C4-2B (cell line): ENCODE measurements at regions not wholly inside any gene's neighbourhood (a gene's known extent, or its start where the extent isn't known, plus 50 kb on each side); places are given as distances from the start of the nearest gene placed in this dataset.

Experiments
- H3K27ac ChIP-seq: fragments of 450-650 bp; 2 replicates; pipeline ENCODE4 v1.5.1; 2017
- CTCF ChIP-seq: fragments of 450-650 bp; conservative IDR thresholded peaks from 2 replicates; pipeline ENCODE4 v1.5.1; 2017; ENCODE audit warnings: mild to moderate bottlenecking
- ZFX ChIP-seq: fragments of 450-650 bp; IDR thresholded peaks from 2 replicates; pipeline ENCODE4 v1.6.1; 2017

- no peak overlapping the region for H3K27ac ChIP-seq
Observed at GRCh38 chr6:149202952-149203351, 114.6 kb upstream of the TAB2 start.

DNA sequence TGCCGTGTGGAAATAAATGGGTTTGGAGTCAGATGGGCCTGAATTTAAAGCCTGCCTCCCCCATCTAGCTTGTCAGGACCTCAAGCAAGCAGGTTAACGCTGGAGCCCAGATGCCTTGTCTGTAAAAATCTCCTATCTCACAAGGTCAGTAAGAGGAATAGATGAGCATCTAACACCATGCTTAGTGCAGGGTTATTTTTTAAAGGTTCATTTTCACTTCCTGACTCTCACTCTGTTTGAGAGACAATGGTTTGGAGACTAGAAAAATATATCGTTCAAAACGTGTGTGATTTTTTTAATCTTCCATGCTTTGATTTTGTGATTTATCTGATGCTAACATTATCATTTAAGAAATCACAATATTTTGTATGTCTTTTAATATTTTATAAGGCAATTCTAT, 114.0 kb upstream of the TAB2 start:
- no peak overlapping the region for H3K27ac ChIP-seq
- TF ChIP-seq CTCF = no peak
- TF ChIP-seq ZFX = no peak

More at GRCh38 chr6:149202952-149203351, 114.6 kb upstream of the TAB2 start:
- no peak for TF ChIP-seq ZFX
- TF ChIP-seq CTCF = no peak

DNA sequence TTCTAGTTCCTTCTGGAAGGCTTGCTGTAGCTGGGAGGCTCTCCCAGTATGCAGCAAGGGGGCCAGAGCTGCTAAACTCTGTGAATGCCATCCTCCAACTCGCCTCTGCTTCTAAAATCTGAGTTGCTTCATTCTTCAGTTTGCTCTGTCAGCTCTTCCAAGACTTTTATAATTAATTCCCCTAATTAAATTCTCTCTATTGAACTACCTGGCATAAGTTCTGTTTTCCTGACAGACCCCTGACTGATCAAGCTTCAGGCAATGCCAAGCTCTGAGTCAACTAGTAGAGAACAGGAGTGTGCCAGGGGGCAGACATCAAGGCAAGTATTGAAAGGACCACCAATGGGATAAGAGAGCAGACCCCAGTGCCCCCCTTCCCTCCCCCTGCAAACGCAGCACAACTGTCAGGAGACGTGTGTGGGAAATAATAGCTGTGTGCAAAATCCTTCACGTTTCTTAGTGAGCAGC, 109.3 kb upstream of the TAB2 start:
- H3K27ac ChIP-seq = no peak overlapping the region
- TF ChIP-seq ZFX (no peak), CTCF (no peak)

- TF ChIP-seq CTCF (no peak), ZFX (no peak)
- H3K27ac ChIP-seq = no peak overlapping the region
Observed at GRCh38 chr6:149209871-149210775, 107.4 kb upstream of the TAB2 start.

- no peak overlapping the region for H3K27ac ChIP-seq
- TF ChIP-seq ZFX = no peak
- no peak for TF ChIP-seq CTCF
Observed at GRCh38 chr6:149211046-149211571, 106.4 kb upstream of the TAB2 start.

GRCh38 chr6:149212206-149212605, 105.3 kb upstream of the TAB2 start:
- no peak for TF ChIP-seq ZFX
- no peak for TF ChIP-seq CTCF
- H3K27ac ChIP-seq = no peak overlapping the region
